GM23338 (cell line): ENCODE measurements at regions not wholly inside any gene's neighbourhood (a gene's known extent, or its start where the extent isn't known, plus 50 kb on each side); places are given as distances from the start of the nearest gene placed in this dataset.

Experiments
- ATAC-seq: fragments of 200-7000 bp; cut with Tn5 transposase; 3 replicates; pipeline ENCODE4 v1.9.1; 2020
- DNase-seq: peaks from one replicate; pipeline ENCODE4 v3.0.0-alpha.2; 2015; ENCODE audit warnings: low spot score
- H2AFZ ChIP-seq: fragments of 200-600 bp; sonication (generic); 2 replicates; pipeline ENCODE4 v1.8.0; 2016; ENCODE audit warnings: antibody characterized with exemption, mild to moderate bottlenecking, moderate library complexity
- H3F3A ChIP-seq: fragments of 200-600 bp; sonication (generic); replicated peaks from 2 replicates; pipeline ENCODE4 v1.8.0; 2017; ENCODE audit warnings: antibody characterized with exemption, mixed run types, low read depth
- H3K27ac ChIP-seq: fragments of 200-600 bp; sonication (generic); 2 replicates; pipeline ENCODE4 v1.6.1; 2016; ENCODE audit warnings: low read depth
- H3K27me3 ChIP-seq: fragments of 200-600 bp; sonication (generic); 2 replicates; pipeline ENCODE4 v1.8.0; 2016; ENCODE audit warnings: mild to moderate bottlenecking, mixed run types, moderate library complexity; ENCODE audit not compliant: insufficient read depth
- H3K36me3 ChIP-seq: fragments of 200-600 bp; sonication (generic); 2 replicates; pipeline ENCODE4 v1.8.0; 2016; ENCODE audit warnings: mild to moderate bottlenecking; ENCODE audit not compliant: insufficient read depth
- H3K4me1 ChIP-seq: fragments of 200-600 bp; sonication (generic); 2 replicates; pipeline ENCODE4 v1.8.0; 2016; ENCODE audit warnings: mild to moderate bottlenecking, moderate library complexity; ENCODE audit not compliant: insufficient read depth
- H3K4me2 ChIP-seq: fragments of 200-600 bp; sonication (generic); 2 replicates; pipeline ENCODE4 v1.7.1; 2017; ENCODE audit warnings: mixed run types
- H3K4me3 ChIP-seq: fragments of 200-600 bp; sonication (generic); 2 replicates; pipeline ENCODE4 v1.6.1; 2016; ENCODE audit warnings: mixed run types
- H3K79me2 ChIP-seq: fragments of 200-600 bp; sonication (generic); replicated peaks from 2 replicates; pipeline ENCODE4 v1.8.0; 2017; ENCODE audit warnings: mild to moderate bottlenecking; ENCODE audit not compliant: insufficient read depth
- H3K9me2 ChIP-seq: fragments of 200-600 bp; sonication (generic); 2 replicates; pipeline ENCODE4 v1.8.0; 2017; ENCODE audit not compliant: insufficient read depth
- H4K20me1 ChIP-seq: fragments of 200-600 bp; sonication (generic); replicated peaks from 2 replicates; pipeline ENCODE4 v1.8.0; 2017; ENCODE audit warnings: mild to moderate bottlenecking; ENCODE audit not compliant: insufficient read depth
- H3K27ac Mint-ChIP-seq: 2 replicates; pipeline ENCODE4 v1.8.0; 2020; ENCODE audit warnings: inconsistent platforms, mild to moderate bottlenecking, moderate library complexity, mixed read lengths
- H3K27me3 Mint-ChIP-seq: 3 replicates; pipeline ENCODE4 v1.8.0; 2022; ENCODE audit warnings: low read depth, mild to moderate bottlenecking, moderate library complexity, mixed read lengths, inconsistent platforms; ENCODE audit not compliant: insufficient read depth, poor library complexity
- H3K36me3 Mint-ChIP-seq: 3 replicates; pipeline ENCODE4 v1.8.0; 2021; ENCODE audit warnings: low read depth, mild to moderate bottlenecking, inconsistent platforms, moderate library complexity, mixed read lengths
- H3K4me1 Mint-ChIP-seq: 3 replicates; pipeline ENCODE4 v1.8.0; 2020; ENCODE audit warnings: mild to moderate bottlenecking, inconsistent platforms, mixed read lengths
- H3K4me3 Mint-ChIP-seq: 3 replicates; pipeline ENCODE4 v1.8.0; 2021; ENCODE audit warnings: moderate library complexity, mild to moderate bottlenecking, inconsistent platforms, mixed read lengths
- H3K9me3 Mint-ChIP-seq: 3 replicates; pipeline ENCODE4 v1.8.0; 2020; ENCODE audit warnings: moderate library complexity, mild to moderate bottlenecking, inconsistent platforms, mixed read lengths
- CREB1 ChIP-seq: fragments of 250-450 bp; sonication (Bioruptor Pico); IDR thresholded peaks from 2 replicates; pipeline ENCODE4 v1.5.0; 2020; ENCODE audit warnings: low read depth, mild to moderate bottlenecking, moderate library complexity
- EZH2 ChIP-seq: fragments of 200-600 bp; sonication (generic); IDR thresholded peaks from one replicate; pipeline ENCODE4 v1.8.0; 2017; ENCODE audit warnings: antibody characterized with exemption, mild to moderate bottlenecking, low read depth; ENCODE audit not compliant: unreplicated experiment
- EZH2phosphoT487 ChIP-seq: fragments of 200-600 bp; sonication (generic); IDR thresholded peaks from one replicate; pipeline ENCODE4 v1.8.1; 2018; ENCODE audit warnings: antibody characterized with exemption; ENCODE audit not compliant: unreplicated experiment
- JUNB ChIP-seq: IDR thresholded peaks from one replicate; pipeline ENCODE4 v1.6.1; 2016; ENCODE audit warnings: antibody characterized with exemption; ENCODE audit not compliant: unreplicated experiment
- NANOG ChIP-seq: IDR thresholded peaks from 2 replicates; pipeline ENCODE4 v1.6.1; 2016; ENCODE audit warnings: antibody characterized with exemption, borderline replicate concordance
- POLR2AphosphoS5 ChIP-seq: IDR thresholded peaks from 2 replicates; pipeline ENCODE4 v1.6.1; 2016; ENCODE audit warnings: antibody characterized with exemption, low read depth
- STAT1 ChIP-seq: IDR thresholded peaks from one replicate; pipeline ENCODE4 v1.6.1; 2016; ENCODE audit warnings: antibody characterized with exemption; ENCODE audit not compliant: unreplicated experiment
- ZNF114 ChIP-seq: fragments of 250-450 bp; sonication (Bioruptor Pico); IDR thresholded peaks from 2 replicates; pipeline ENCODE4 v1.5.0; 2020; ENCODE audit warnings: mild to moderate bottlenecking, moderate library complexity
- ZNF331 ChIP-seq: fragments of 250-450 bp; sonication (Bioruptor Pico); IDR thresholded peaks from 2 replicates; pipeline ENCODE4 v1.5.0; 2020; ENCODE audit warnings: low read depth, mild to moderate bottlenecking, moderate library complexity
- TF ChIP-seq, protein P1 (sequence below), 2 experiments: fragments of 200-600 bp in 1 of 2; sonication (generic) in 1 of 2; conservative IDR thresholded peaks; 2 replicates each; pipeline versions ENCODE4 v1.5.1 to v1.6.1; 2016 to 2017; ENCODE audit warnings: antibody characterized with exemption in 2 of 2, low read depth in 2 of 2, mild to moderate bottlenecking in 2 of 2, moderate library complexity in 1 of 2
- TF ChIP-seq, protein P2 (sequence below): IDR thresholded peaks from 2 replicates; pipeline ENCODE4 v1.6.1; 2016; ENCODE audit warnings: antibody characterized with exemption
- TF ChIP-seq, protein P3 (sequence below): fragments of 250-450 bp; sonication (Bioruptor Pico); IDR thresholded peaks from 2 replicates; pipeline ENCODE4 v1.5.0; 2020; ENCODE audit warnings: mild to moderate bottlenecking, moderate library complexity
- TF ChIP-seq, protein P4 (sequence below): IDR thresholded peaks from one replicate; pipeline ENCODE4 v1.6.1; 2018; ENCODE audit warnings: antibody characterized with exemption; ENCODE audit not compliant: unreplicated experiment

DNA sequence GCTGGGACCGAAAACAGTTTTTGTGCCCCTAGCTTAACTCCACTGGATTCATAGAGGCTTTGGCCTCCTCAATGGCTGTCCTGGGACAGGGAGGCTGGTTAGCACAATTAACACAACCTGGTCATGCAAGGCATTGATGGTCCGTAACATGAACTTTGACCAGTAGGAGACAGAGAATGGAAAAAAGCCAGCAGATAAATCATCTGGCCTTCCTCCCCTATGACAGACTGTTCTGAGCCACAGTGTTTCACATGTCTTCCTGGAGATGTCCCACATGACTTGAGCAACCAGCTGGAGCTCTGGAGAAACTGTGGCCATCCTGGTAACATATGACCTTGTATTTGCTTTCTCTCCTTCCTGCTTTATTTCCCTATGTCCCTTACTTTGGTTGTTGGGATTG is 244.2 kb downstream of the UQCRFS1 start:
- H3K4me1 ChIP-seq: no peaks in the 10 kb centered on the region
- TF ChIP-seq EZH2 (no peak), EZH2phosphoT487 (no peak), POLR2AphosphoS5 (no peak), ZNF114 (CRISPR knock-in tag) (no peak), JUNB (no peak), CREB1 (no peak), ZNF331 (CRISPR knock-in tag) (no peak), NANOG (no peak), STAT1 (no peak)
- TF ChIP-seq, protein P1, sequence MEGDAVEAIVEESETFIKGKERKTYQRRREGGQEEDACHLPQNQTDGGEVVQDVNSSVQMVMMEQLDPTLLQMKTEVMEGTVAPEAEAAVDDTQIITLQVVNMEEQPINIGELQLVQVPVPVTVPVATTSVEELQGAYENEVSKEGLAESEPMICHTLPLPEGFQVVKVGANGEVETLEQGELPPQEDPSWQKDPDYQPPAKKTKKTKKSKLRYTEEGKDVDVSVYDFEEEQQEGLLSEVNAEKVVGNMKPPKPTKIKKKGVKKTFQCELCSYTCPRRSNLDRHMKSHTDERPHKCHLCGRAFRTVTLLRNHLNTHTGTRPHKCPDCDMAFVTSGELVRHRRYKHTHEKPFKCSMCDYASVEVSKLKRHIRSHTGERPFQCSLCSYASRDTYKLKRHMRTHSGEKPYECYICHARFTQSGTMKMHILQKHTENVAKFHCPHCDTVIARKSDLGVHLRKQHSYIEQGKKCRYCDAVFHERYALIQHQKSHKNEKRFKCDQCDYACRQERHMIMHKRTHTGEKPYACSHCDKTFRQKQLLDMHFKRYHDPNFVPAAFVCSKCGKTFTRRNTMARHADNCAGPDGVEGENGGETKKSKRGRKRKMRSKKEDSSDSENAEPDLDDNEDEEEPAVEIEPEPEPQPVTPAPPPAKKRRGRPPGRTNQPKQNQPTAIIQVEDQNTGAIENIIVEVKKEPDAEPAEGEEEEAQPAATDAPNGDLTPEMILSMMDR (conservative IDR thresholded peaks at IDR 0.05; ENCODE audit: low read depth in 2 of 2): no peak
- TF ChIP-seq, protein P2, sequence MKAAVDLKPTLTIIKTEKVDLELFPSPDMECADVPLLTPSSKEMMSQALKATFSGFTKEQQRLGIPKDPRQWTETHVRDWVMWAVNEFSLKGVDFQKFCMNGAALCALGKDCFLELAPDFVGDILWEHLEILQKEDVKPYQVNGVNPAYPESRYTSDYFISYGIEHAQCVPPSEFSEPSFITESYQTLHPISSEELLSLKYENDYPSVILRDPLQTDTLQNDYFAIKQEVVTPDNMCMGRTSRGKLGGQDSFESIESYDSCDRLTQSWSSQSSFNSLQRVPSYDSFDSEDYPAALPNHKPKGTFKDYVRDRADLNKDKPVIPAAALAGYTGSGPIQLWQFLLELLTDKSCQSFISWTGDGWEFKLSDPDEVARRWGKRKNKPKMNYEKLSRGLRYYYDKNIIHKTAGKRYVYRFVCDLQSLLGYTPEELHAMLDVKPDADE: no peak
- TF ChIP-seq, protein P3, sequence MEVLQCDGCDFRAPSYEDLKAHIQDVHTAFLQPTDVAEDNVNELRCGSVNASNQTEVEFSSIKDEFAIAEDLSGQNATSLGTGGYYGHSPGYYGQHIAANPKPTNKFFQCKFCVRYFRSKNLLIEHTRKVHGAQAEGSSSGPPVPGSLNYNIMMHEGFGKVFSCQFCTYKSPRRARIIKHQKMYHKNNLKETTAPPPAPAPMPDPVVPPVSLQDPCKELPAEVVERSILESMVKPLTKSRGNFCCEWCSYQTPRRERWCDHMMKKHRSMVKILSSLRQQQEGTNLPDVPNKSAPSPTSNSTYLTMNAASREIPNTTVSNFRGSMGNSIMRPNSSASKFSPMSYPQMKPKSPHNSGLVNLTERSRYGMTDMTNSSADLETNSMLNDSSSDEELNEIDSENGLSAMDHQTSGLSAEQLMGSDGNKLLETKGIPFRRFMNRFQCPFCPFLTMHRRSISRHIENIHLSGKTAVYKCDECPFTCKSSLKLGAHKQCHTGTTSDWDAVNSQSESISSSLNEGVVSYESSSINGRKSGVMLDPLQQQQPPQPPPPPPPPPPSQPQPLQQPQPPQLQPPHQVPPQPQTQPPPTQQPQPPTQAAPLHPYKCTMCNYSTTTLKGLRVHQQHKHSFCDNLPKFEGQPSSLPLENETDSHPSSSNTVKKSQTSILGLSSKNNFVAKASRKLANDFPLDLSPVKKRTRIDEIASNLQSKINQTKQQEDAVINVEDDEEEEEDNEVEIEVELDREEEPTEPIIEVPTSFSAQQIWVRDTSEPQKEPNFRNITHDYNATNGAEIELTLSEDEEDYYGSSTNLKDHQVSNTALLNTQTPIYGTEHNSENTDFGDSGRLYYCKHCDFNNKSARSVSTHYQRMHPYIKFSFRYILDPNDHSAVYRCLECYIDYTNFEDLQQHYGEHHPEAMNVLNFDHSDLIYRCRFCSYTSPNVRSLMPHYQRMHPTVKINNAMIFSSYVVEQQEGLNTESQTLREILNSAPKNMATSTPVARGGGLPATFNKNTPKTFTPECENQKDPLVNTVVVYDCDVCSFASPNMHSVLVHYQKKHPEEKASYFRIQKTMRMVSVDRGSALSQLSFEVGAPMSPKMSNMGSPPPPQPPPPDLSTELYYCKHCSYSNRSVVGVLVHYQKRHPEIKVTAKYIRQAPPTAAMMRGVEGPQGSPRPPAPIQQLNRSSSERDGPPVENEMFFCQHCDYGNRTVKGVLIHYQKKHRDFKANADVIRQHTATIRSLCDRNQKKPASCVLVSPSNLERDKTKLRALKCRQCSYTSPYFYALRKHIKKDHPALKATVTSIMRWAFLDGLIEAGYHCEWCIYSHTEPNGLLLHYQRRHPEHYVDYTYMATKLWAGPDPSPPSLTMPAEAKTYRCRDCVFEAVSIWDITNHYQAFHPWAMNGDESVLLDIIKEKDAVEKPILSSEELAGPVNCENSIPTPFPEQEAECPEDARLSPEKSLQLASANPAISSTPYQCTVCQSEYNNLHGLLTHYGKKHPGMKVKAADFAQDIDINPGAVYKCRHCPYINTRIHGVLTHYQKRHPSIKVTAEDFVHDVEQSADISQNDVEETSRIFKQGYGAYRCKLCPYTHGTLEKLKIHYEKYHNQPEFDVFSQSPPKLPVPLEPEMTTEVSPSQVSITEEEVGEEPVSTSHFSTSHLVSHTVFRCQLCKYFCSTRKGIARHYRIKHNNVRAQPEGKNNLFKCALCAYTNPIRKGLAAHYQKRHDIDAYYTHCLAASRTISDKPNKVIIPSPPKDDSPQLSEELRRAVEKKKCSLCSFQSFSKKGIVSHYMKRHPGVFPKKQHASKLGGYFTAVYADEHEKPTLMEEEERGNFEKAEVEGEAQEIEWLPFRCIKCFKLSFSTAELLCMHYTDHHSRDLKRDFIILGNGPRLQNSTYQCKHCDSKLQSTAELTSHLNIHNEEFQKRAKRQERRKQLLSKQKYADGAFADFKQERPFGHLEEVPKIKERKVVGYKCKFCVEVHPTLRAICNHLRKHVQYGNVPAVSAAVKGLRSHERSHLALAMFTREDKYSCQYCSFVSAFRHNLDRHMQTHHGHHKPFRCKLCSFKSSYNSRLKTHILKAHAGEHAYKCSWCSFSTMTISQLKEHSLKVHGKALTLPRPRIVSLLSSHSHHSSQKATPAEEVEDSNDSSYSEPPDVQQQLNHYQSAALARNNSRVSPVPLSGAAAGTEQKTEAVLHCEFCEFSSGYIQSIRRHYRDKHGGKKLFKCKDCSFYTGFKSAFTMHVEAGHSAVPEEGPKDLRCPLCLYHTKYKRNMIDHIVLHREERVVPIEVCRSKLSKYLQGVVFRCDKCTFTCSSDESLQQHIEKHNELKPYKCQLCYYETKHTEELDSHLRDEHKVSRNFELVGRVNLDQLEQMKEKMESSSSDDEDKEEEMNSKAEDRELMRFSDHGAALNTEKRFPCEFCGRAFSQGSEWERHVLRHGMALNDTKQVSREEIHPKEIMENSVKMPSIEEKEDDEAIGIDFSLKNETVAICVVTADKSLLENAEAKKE (CRISPR knock-in tag): no peak
- TF ChIP-seq, protein P4, sequence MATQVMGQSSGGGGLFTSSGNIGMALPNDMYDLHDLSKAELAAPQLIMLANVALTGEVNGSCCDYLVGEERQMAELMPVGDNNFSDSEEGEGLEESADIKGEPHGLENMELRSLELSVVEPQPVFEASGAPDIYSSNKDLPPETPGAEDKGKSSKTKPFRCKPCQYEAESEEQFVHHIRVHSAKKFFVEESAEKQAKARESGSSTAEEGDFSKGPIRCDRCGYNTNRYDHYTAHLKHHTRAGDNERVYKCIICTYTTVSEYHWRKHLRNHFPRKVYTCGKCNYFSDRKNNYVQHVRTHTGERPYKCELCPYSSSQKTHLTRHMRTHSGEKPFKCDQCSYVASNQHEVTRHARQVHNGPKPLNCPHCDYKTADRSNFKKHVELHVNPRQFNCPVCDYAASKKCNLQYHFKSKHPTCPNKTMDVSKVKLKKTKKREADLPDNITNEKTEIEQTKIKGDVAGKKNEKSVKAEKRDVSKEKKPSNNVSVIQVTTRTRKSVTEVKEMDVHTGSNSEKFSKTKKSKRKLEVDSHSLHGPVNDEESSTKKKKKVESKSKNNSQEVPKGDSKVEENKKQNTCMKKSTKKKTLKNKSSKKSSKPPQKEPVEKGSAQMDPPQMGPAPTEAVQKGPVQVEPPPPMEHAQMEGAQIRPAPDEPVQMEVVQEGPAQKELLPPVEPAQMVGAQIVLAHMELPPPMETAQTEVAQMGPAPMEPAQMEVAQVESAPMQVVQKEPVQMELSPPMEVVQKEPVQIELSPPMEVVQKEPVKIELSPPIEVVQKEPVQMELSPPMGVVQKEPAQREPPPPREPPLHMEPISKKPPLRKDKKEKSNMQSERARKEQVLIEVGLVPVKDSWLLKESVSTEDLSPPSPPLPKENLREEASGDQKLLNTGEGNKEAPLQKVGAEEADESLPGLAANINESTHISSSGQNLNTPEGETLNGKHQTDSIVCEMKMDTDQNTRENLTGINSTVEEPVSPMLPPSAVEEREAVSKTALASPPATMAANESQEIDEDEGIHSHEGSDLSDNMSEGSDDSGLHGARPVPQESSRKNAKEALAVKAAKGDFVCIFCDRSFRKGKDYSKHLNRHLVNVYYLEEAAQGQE: no peak
- H3K27me3 ChIP-seq: no peaks in the 10 kb centered on the region
- Mint-ChIP-seq H3K27ac (no peak overlapping the region), H3K36me3 (no peaks in the 10 kb centered on the region), H3K4me1 (no peaks in the 10 kb centered on the region), H3K9me3 (no peaks in the 10 kb centered on the region), H3K27me3 (no peaks in the 10 kb centered on the region), H3K4me3 (no peak overlapping the region)
- H4K20me1 ChIP-seq: no peaks in the 10 kb centered on the region
- H3K4me3 ChIP-seq: no peak overlapping the region
- no peak overlapping the region for H2AFZ ChIP-seq
- no peaks in the 10 kb centered on the region for H3F3A ChIP-seq
- H3K9me2 ChIP-seq: no peaks in the 10 kb centered on the region
- no peak overlapping the region for H3K4me2 ChIP-seq
- no peak for ATAC-seq
- H3K27ac ChIP-seq: no peak overlapping the region
- no peaks in the 10 kb centered on the region for H3K79me2 ChIP-seq
- no peaks in the 10 kb centered on the region for H3K36me3 ChIP-seq
- no peak for DNase-seq
